Left cardiac atrium (tissue), 4 donors: ENCODE measurements at regions not wholly inside any gene's neighbourhood (a gene's known extent, or its start where the extent isn't known, plus 50 kb on each side); places are given as distances from the start of the nearest gene placed in this dataset.

Experiments
- ATAC-seq, 2 donors: fragments of 200-7000 bp; cut with Tn5 transposase; one replicate each; pipeline ENCODE4 v1.9.1; 2020; ENCODE audit warnings: mild to moderate bottlenecking in 2 of 2, moderate library complexity in 2 of 2
- DNase-seq: peaks from one replicate; pipeline ENCODE4 v3.0.0-alpha.2; 2020
- intact Hi-C, 2 donors: fragments of 100-400 bp; cut with DNase I; formaldehyde crosslinking; loops; one replicate each; pipeline versions ENCODE4 v1.14.1 to v1.15.1; 2022 to 2023
- donor health status: DM: no; HTN: yes; CAD: no.
- donor health status: DM: no; HTN: yes; CAD: no; lungs with severe emphysema.
- donor health status: DM: yes; HTN: yes; CAD: no.
- donor health status: Dilated cardiomyopathy.

DNA sequence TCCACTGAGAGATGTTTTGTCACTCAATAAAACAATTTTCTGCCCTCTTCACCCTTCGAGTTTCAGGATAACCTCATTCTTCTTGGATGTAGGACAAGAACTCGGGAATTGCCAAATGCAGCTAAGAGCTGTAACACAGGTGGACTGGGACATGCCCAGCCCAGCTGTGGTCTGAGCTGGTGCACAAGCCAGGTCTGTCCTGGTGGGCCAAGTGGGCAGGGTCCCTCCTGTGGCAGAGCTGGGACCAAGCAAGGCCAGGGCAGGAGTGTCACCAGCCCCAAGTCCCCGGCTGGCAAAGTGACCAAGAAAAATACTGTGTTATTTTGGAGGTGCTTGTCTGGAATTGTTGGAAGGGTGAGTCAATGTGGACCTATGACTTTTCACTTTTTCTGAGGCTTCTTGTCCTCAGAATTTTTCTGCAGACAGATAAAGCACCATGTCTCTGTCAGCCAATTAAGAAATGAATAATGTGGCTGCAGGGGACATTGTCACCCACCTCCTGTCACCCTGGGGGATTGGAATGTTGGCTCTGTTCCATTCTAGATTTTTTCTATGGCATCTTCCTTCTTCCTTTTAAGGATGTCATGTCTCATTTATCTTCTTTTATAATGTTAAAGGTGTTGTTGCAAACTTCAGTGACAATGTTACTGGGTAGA lies 645.2 kb upstream of the EPHA6 start:
- ATAC-seq (no peak), DNase-seq (no peak)
- intact Hi-C loops, result no loop called here

- intact Hi-C loops, result no loop called here
- no peak for ATAC-seq
- DNase-seq, result no peak
Observed at GRCh38 chr3:96172917-96173316, 641.5 kb upstream of the EPHA6 start.

GRCh38 chr3:96175500-96175899 lies 638.9 kb upstream of the EPHA6 start:
- no peak for DNase-seq
- intact Hi-C loops, result no loop called here
- ATAC-seq, result no peak

GRCh38 chr3:96182756-96183155 lies 631.6 kb upstream of the EPHA6 start:
- intact Hi-C loops, result no loop called here
- DNase-seq (no peak), ATAC-seq (no peak)

- intact Hi-C loops, result no loop called here
- ATAC-seq (no peak), DNase-seq (no peak)
Observed at GRCh38 chr3:96183871-96184270, 630.5 kb upstream of the EPHA6 start.

GRCh38 chr3:96190024-96190616 lies 624.3 kb upstream of the EPHA6 start:
- intact Hi-C loops, result no loop called here
- DNase-seq, result no peak

DNA sequence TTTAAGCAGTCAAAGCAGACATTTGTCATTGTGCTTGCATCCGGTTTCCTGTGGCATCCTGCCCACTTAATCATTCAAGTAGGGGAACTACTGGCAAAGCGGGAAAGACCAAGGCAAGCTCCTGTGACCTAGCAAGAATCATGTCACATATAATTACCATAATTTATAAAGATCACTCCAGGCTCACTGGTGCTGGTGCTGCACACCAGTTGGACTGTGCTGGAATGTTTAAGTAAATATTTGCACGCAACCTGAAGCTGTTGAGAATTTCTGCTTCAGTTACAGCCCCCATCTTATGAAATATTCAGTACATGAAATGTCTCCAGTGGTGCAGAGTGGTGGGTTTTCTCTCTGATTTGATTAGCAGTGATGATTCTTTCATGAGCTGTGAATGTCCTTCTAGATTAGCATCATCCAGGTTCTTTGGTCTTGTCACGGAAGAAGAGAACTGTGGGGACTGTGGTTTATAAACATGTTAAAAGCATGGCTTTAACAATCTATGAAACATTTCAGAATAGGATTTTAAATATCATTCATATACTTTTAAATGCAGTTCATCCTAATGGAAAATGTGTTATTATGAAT lies 621.3 kb upstream of the EPHA6 start:
- DNase-seq (no peak), ATAC-seq (no peak)
- intact Hi-C loops, result no loop called here

More at GRCh38 chr3:96190024-96190616, 624.3 kb upstream of the EPHA6 start:
- no peak for ATAC-seq

- ATAC-seq (no peak), DNase-seq (no peak)
- intact Hi-C loops, result no loop called here
Observed at GRCh38 chr3:96200897-96201296, 613.5 kb upstream of the EPHA6 start.

DNA sequence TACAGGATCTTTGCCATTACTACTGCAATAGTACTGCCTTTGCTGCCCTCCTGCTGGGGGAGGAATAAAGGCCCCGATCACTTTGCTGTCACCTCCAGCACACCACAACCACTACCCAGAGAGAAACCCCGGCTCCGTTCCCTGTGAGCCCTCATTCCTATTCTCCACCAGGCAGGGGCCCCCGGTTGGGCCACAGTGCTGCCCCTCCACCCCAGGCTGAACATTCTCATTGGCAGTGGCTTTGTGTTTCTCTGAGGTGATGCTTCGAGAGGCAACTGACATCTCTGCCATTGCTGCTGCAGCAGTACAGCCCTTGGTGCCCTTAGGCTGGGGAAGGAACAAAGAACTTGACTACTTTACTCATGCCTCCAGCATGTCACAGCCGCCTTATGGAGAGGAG lies 612.9 kb upstream of the EPHA6 start:
- DNase-seq, result no peak
- intact Hi-C loops, result no loop called here
- no peak for ATAC-seq

DNA sequence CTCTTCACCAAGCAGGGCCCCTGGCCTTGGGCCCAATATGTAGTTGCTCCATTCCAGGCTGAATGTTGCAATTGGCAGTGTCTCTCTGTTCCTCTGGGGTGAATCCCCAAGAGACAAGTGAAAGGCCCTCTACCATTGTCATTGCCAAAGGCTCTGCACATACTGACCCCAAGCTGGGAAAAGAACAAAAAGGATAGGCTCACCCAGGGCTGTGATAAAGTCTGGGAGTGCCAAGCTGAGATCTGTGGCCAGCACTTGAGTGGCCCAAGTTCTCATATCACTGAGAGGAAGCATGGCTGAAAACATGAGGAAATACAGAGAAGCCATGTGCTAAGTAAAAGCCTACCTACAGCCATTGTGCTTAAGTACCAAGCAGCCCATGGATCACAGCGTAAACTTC lies 612.2 kb upstream of the EPHA6 start:
- DNase-seq (no peak), ATAC-seq (peak in 1 of 2 donors; percentile 86)
- intact Hi-C loops, result no loop called here

DNA sequence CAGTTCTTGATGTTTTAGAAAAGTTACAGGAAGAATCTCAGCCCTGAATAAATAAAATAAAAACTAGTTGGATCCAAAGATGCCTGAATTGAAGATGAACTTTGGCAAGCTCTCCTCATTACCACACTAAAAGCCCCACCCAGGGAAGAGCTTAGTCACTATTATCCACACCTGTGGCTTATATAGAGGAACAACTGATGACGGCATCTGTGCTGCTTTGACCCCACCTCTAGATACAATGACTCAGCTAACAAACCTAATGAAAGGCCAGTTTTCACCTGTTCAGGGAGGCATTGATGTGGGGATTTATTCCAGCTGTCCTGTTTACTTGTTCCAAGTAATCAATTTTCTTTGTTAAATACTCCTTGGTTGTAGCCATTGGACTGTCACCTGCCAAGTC lies 604.7 kb upstream of the EPHA6 start:
- ATAC-seq (no peak), DNase-seq (no peak)
- intact Hi-C loops, result no loop called here

DNA sequence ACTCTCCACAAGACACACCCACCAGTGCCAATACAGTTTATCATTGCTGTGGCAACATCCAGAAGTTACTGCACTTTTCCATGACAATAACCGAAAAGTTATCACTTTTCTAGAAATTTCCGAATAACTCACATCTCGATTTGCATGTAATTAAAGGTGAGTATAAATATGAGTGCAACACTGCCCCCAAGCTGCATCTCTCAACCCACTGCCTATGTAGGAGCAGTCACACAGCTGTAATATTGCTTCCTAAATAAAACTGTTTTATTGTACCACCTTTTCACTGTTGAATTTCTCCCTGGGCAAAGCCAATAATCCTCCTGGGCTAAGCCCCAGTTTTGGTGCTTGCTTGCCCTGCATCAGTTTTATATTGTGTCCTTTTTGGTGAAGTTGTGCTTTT lies 601.0 kb upstream of the EPHA6 start:
- ATAC-seq, result no peak
- intact Hi-C loops, result no loop called here
- no peak for DNase-seq

- DNase-seq, result no peak
- intact Hi-C loops, result no loop called here
- no peak for ATAC-seq
Observed at GRCh38 chr3:96214941-96215340, 599.5 kb upstream of the EPHA6 start.

DNA sequence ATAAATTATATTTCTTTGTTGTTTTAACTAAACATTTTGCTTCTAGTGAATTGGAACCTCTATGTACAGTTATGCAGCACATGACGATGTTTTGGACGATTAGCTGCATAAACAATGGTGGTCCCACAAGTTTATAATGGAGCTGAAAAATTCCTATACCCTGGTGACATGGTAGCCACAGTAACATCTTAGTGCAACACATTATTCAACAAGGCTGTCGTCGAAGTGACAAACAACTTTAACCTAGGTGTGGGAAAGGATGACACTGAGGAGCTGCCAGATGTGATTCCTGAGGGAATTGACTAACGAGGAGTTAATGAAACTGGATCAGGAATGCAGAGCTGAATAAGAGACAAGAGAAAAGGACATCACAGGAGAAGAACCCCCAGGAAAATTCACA lies 588.9 kb upstream of the EPHA6 start:
- no peak for DNase-seq
- intact Hi-C loops, result no loop called here
- ATAC-seq, result no peak

DNA sequence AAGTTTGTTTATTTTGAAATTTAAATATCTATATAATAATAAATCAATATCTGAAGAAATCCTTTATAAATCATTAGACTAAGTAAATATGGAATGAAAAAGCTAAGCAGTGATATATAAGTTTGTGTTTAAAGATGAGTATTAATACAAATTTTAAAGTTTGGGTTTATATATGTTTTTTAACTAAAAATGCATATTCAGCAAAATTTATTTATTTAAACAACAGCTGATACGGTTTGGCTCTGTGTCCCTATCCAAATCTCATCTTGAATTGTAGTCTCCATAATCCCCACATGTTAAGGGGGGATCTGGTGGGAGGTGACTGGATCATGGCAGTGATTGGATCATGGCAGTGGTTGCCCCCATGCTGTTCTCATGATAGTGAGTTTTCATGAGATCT lies 580.7 kb upstream of the EPHA6 start:
- intact Hi-C loops, result no loop called here
- DNase-seq, result no peak
- no peak for ATAC-seq

- DNase-seq (no peak), ATAC-seq (no peak)
- intact Hi-C loops, result no loop called here
Observed at GRCh38 chr3:96236522-96236921, 577.9 kb upstream of the EPHA6 start.

DNA sequence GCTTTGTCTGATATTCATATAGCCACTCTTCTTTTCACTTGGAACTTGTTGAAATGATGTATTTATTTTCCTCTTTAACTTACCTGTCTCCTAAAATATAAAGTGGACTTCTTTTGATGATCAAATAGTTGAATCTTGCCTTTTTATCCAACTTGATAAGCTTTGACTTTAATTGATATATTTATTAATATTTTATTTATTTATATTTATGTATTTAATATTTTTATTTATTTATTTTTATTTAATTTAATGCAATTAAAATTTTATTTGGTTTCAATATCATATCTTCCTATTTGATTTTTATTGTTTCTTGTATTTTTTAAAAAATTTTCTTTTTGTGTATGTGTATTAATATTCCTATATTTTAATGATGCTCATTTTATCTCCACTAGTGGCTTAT lies 555.1 kb upstream of the EPHA6 start:
- intact Hi-C loops, result no loop called here
- no peak for ATAC-seq
- DNase-seq, result no peak

DNA sequence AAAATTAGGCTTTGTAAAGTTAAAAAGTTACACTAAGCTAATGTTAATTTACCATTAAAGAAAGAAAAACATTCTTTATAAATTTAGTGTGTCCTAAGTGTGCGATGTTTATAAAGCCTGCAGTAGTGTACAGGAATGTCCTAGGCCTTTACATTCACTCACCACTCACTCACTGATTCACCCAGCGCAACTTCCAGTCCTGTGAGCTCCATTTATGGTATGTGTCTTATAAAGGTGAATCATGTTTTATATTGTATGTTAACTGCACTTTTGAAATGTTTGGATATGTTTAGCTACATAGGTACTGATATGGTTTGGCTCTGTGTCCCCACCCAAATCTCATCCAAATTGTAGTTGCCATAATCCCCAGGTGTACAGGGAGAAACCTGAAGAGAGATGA lies 549.7 kb upstream of the EPHA6 start:
- no peak for DNase-seq
- no peak for ATAC-seq
- intact Hi-C loops, result no loop called here

DNA sequence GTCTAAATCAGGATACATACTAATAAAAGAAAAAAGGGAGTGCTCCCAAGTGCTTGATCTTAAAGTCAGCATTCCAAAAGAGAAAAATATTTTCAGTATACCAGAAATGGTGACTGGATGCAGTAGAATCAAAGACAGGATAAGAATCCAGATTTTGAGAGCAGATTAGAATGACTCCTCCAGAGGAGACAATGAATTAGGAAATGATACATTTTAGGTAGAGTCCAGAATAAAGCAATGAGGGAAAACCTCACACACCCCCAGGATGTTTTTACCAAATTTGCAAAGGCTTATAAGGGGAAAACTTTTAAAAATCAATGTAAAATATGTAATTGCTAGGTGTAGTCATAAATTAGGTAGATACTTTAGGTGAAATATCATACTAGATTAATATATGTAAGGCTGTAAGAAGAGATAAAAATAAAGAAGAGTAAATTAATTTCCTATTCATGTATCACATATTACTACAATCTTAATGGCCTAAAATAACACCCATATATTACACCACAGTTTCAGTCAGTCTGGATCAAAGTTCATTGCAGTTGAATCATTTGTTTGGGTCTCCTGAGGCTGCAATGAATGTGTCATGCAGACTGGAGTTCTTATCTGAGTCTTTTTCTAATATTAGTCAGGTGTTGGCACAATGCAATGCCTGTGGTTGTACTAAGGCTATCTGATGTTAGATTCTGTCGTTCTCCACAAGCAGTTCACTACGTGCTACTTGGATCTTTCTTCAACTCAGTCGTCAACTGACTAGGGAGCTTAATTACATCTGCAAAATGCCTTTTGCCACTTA lies 547.8 kb upstream of the EPHA6 start:
- intact Hi-C loops, result no loop called here
- no peak for DNase-seq
- ATAC-seq, result peak; percentile 75 to 84

DNA sequence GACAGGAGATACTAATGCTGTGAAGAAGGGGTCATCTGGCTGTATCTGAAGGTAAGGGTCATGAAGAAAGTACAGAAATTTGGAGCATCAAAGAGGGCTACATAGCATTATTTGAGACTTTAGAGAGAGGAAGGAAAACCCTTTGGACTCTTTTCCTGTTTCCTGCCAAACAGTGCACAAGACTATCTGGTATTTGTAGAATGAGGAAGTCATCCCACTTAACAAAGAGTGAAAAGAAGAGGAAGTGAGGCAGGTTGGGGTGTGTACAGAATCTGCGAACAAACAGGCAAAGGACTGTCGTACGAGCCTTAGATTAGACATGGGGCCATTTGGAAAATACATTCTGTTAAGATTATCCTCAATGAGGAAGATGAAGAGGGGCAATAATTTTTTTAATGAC lies 546.8 kb upstream of the EPHA6 start:
- intact Hi-C loops, result no loop called here
- no peak for DNase-seq
- ATAC-seq, result no peak
